GM19351 (cell line): ENCODE measurements at regions not wholly inside any gene's neighbourhood (a gene's known extent, or its start where the extent isn't known, plus 50 kb on each side); places are given as distances from the start of the nearest gene placed in this dataset.
"Not testable (repeated sequence)": the region's sequence is repeated elsewhere in the genome, so short reads cannot be mapped to it uniquely, and the experiment has no call there.

Experiments used
- ATAC-seq: cut with Tn5 transposase; IDR thresholded peaks from one replicate; pipeline ENCODE4 v1.9.1; 2021; ENCODE audit warnings: mild to moderate bottlenecking, moderate library complexity; ENCODE audit not compliant: unreplicated experiment

- ATAC-seq, result no peak
Measured at GRCh38 chr3:176097027-176097426, 1100.3 kb downstream of the TBL1XR1 start.

- not testable (repeated sequence) for ATAC-seq
Measured at GRCh38 chr3:176093892-176094291, 1103.4 kb downstream of the TBL1XR1 start.

- no peak for ATAC-seq
Measured at GRCh38 chr3:176090727-176091126, 1106.6 kb downstream of the TBL1XR1 start.

GRCh38 chr3:176088962-176089383, 1108.3 kb downstream of the TBL1XR1 start:
- ATAC-seq, result no peak

- no peak for ATAC-seq
Measured at GRCh38 chr3:176087066-176087697, 1110.1 kb downstream of the TBL1XR1 start.

- ATAC-seq, result no peak
Measured at GRCh38 chr3:176079785-176080184, 1117.5 kb downstream of the TBL1XR1 start.

- no peak for ATAC-seq
Measured at GRCh38 chr3:176078906-176079305, 1118.4 kb downstream of the TBL1XR1 start.

GRCh38 chr3:176075491-176075890, 1121.8 kb downstream of the TBL1XR1 start:
- no peak for ATAC-seq

GRCh38 chr3:176075046-176075445, 1122.2 kb downstream of the TBL1XR1 start:
- ATAC-seq, result no peak

- ATAC-seq, result no peak
Measured at GRCh38 chr3:176074096-176074495, 1123.2 kb downstream of the TBL1XR1 start.

- no peak for ATAC-seq
Measured at GRCh38 chr3:176071943-176072342, 1125.3 kb downstream of the TBL1XR1 start.

- ATAC-seq, result no peak
Measured at GRCh38 chr3:176068750-176069149, 1128.5 kb downstream of the TBL1XR1 start.

GRCh38 chr3:176058856-176059255, 1138.4 kb downstream of the TBL1XR1 start:
- no peak for ATAC-seq

- ATAC-seq, result no peak
Measured at GRCh38 chr3:176055836-176056235, 1141.4 kb downstream of the TBL1XR1 start.

- ATAC-seq, result no peak
Measured at GRCh38 chr3:176051766-176052165, 1145.5 kb downstream of the TBL1XR1 start.

GRCh38 chr3:176046703-176047102, 1150.6 kb downstream of the TBL1XR1 start:
- ATAC-seq, result no peak

GRCh38 chr3:176041812-176042211, 1155.5 kb downstream of the TBL1XR1 start:
- no peak for ATAC-seq

- no peak for ATAC-seq
Measured at GRCh38 chr3:176041185-176041584, 1156.1 kb downstream of the TBL1XR1 start.

GRCh38 chr3:176037636-176038035, 1159.6 kb downstream of the TBL1XR1 start:
- no peak for ATAC-seq

GRCh38 chr3:176032043-176032442, 1165.2 kb downstream of the TBL1XR1 start:
- no peak for ATAC-seq

GRCh38 chr3:176016203-176016602, 1157.1 kb downstream of the NAALADL2 start:
- ATAC-seq, result not testable (repeated sequence)

- ATAC-seq, result not testable (repeated sequence)
Measured at GRCh38 chr3:176015228-176015627, 1156.1 kb downstream of the NAALADL2 start.

- no peak for ATAC-seq
Measured at GRCh38 chr3:176009256-176009655, 1150.1 kb downstream of the NAALADL2 start.
